ENCODE measurements at regions not wholly inside any gene's neighbourhood (a gene's known extent, or its start where the extent isn't known, plus 50 kb on each side); places are given as distances from the start of the nearest gene placed in this dataset.

DNA sequence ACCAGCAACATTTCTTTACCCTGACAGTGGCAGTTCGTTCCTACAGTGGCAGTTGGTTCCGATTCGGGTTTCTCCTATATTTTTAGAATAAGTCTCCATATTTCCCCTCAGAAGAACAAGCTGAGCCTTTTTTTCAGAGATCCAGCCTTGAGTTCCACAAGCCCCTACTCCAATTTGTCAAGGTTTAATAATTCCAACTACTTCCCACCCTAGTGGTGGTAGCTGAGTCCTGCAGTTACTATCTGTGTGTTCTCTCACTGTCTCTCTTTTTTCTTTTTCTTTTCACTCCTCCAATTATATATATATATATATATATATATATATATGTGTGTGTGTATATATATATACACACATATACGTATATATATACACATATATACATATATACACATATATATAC lies 1347.3 kb downstream of the PCDH9 start:
- Histone ChIP-seq H3K27me3 (ENCODE audit: low read depth, low read length) (no peaks in the 10 kb centered on the region), H3K4me1 (ENCODE audit: control insufficient read depth in 1 of 2, insufficient read depth in 2 of 2, low read length in 2 of 2) (no peaks in the 10 kb centered on the region), H3K36me3 (ENCODE audit: control insufficient read depth in 1 of 2, insufficient read depth in 2 of 2, low read length in 2 of 2) (no peaks in the 10 kb centered on the region), H3K9me3 (ENCODE audit: control insufficient read depth in 1 of 2, low read length in 2 of 2) (peaks cover 0 to 4% of the 10 kb centered on the region in 2 donors), H3K27ac (ENCODE audit: low read length) (no peak overlapping the region), H3K4me3 (ENCODE audit: low read depth in 1 of 2, low read length in 2 of 2) (no peak overlapping the region)

DNA sequence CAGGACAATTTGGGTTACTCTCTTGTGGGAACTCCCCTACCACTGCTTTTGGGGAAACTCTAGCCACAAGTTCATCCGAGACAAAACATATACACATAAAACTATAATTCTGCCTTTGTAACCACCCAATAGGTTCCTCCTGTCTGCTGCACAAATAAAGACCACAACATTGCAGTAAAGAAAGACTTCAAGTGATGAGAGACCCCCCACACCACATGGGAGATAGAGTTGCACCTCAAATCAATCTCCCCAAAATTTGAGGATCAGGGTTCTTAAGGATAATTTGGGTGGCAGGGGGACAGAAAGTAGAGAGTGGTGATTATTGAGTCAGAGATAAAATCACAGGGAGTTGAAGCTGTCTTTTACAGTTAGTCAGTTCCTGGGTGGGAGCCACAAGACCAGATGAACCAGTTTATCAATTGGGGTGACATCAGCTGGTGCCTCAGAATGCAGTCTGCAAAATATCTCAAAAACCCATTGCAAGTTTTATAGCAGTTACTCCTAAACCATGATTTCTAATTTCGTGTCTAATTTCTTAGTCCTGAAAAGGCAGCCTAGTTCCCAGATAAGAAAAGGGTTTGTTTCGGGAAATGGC lies 1348.5 kb downstream of the PCDH9 start:
- Histone ChIP-seq H3K27ac (ENCODE audit: low read length) (no peak overlapping the region), H3K9me3 (ENCODE audit: control insufficient read depth in 1 of 2, low read length in 2 of 2) (peaks cover 0 to 4% of the 10 kb centered on the region in 2 donors), H3K4me3 (ENCODE audit: low read depth in 1 of 2, low read length in 2 of 2) (no peak overlapping the region), H3K36me3 (ENCODE audit: control insufficient read depth in 1 of 2, insufficient read depth in 2 of 2, low read length in 2 of 2) (no peaks in the 10 kb centered on the region), H3K27me3 (ENCODE audit: low read depth, low read length) (no peaks in the 10 kb centered on the region), H3K4me1 (ENCODE audit: control insufficient read depth in 1 of 2, insufficient read depth in 2 of 2, low read length in 2 of 2) (no peaks in the 10 kb centered on the region)

- H3K27ac ChIP-seq (ENCODE audit: low read length): no peak overlapping the region
- H3K36me3 ChIP-seq (ENCODE audit: control insufficient read depth in 1 of 2, insufficient read depth in 2 of 2, low read length in 2 of 2): no peaks in the 10 kb centered on the region
- H3K4me3 ChIP-seq (ENCODE audit: low read depth in 1 of 2, low read length in 2 of 2): no peak overlapping the region
- no peaks in the 10 kb centered on the region for H3K4me1 ChIP-seq (ENCODE audit: control insufficient read depth in 1 of 2, insufficient read depth in 2 of 2, low read length in 2 of 2)
- H3K9me3 ChIP-seq (ENCODE audit: control insufficient read depth in 1 of 2, low read length in 2 of 2): no peaks in the 10 kb centered on the region
- H3K27me3 ChIP-seq (ENCODE audit: low read depth, low read length): no peaks in the 10 kb centered on the region
These were observed 1355.1 kb downstream of the PCDH9 start for GRCh38 chr13:65875031-65875430.

GRCh38 chr13:65872448-65872847 lies 1357.7 kb downstream of the PCDH9 start:
- Histone ChIP-seq H3K4me3 (ENCODE audit: low read depth in 1 of 2, low read length in 2 of 2) (no peak overlapping the region), H3K9me3 (ENCODE audit: control insufficient read depth in 1 of 2, low read length in 2 of 2) (no peaks in the 10 kb centered on the region), H3K4me1 (ENCODE audit: control insufficient read depth in 1 of 2, insufficient read depth in 2 of 2, low read length in 2 of 2) (no peaks in the 10 kb centered on the region), H3K36me3 (ENCODE audit: control insufficient read depth in 1 of 2, insufficient read depth in 2 of 2, low read length in 2 of 2) (no peaks in the 10 kb centered on the region), H3K27ac (ENCODE audit: low read length) (no peak overlapping the region), H3K27me3 (ENCODE audit: low read depth, low read length) (no peaks in the 10 kb centered on the region)

DNA sequence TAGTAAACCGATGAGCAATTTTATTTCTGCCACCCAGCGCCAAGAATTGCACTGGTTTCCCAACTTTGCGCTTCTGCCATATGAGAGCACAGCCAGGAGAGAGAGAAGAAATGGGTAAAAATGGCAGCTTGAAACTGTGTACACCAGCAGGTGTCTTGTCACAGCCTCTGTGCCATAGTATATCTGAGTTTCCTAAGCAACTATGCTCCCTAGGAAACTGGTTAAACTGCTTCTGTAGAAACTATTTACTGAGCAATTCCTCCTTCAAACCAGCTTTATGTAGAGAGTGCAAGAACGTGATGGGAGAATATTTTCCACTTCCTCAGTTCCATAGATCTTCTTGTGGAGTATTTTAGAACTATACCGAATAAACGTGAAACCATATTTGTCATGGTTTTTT lies 1361.3 kb downstream of the PCDH9 start:
- H3K27me3 ChIP-seq (ENCODE audit: low read depth, low read length): no peaks in the 10 kb centered on the region
- H3K36me3 ChIP-seq (ENCODE audit: control insufficient read depth in 1 of 2, insufficient read depth in 2 of 2, low read length in 2 of 2): no peaks in the 10 kb centered on the region
- H3K27ac ChIP-seq (ENCODE audit: low read length): no peak overlapping the region
- H3K4me3 ChIP-seq (ENCODE audit: low read depth in 1 of 2, low read length in 2 of 2): no peak overlapping the region
- H3K9me3 ChIP-seq (ENCODE audit: control insufficient read depth in 1 of 2, low read length in 2 of 2): no peaks in the 10 kb centered on the region
- no peaks in the 10 kb centered on the region for H3K4me1 ChIP-seq (ENCODE audit: control insufficient read depth in 1 of 2, insufficient read depth in 2 of 2, low read length in 2 of 2)

DNA sequence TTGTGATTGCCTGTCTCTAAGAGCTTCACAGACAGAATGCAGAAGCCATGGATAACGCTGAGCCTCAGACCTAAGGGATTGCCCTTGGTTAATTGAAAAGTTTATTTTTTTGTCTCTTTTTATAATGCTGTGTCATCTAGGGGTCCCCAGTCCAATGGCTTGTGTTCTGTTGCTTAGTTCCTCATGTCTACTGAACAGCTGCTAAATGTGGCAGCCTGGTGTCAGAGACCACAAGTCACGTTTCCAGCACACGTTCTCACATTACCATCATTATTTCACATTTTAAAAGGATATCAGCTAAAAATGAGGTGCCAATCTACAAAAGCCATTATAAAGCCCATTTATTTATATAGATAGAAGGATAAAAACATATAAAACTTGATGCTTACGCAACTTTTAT lies 1362.0 kb downstream of the PCDH9 start:
- Histone ChIP-seq H3K9me3 (ENCODE audit: control insufficient read depth in 1 of 2, low read length in 2 of 2) (no peaks in the 10 kb centered on the region), H3K27me3 (ENCODE audit: low read depth, low read length) (no peaks in the 10 kb centered on the region), H3K36me3 (ENCODE audit: control insufficient read depth in 1 of 2, insufficient read depth in 2 of 2, low read length in 2 of 2) (no peaks in the 10 kb centered on the region), H3K4me3 (ENCODE audit: low read depth in 1 of 2, low read length in 2 of 2) (no peak overlapping the region), H3K4me1 (ENCODE audit: control insufficient read depth in 1 of 2, insufficient read depth in 2 of 2, low read length in 2 of 2) (no peaks in the 10 kb centered on the region), H3K27ac (ENCODE audit: low read length) (no peak overlapping the region)

GRCh38 chr13:65866138-65866537 lies 1364.0 kb downstream of the PCDH9 start:
- Histone ChIP-seq H3K4me3 (ENCODE audit: low read depth in 1 of 2, low read length in 2 of 2) (no peak overlapping the region), H3K4me1 (ENCODE audit: control insufficient read depth in 1 of 2, insufficient read depth in 2 of 2, low read length in 2 of 2) (no peaks in the 10 kb centered on the region), H3K27me3 (ENCODE audit: low read depth, low read length) (no peaks in the 10 kb centered on the region), H3K36me3 (ENCODE audit: control insufficient read depth in 1 of 2, insufficient read depth in 2 of 2, low read length in 2 of 2) (no peaks in the 10 kb centered on the region), H3K9me3 (ENCODE audit: control insufficient read depth in 1 of 2, low read length in 2 of 2) (no peaks in the 10 kb centered on the region), H3K27ac (ENCODE audit: low read length) (no peak overlapping the region)

- Histone ChIP-seq H3K9me3 (ENCODE audit: control insufficient read depth in 1 of 2, low read length in 2 of 2) (no peaks in the 10 kb centered on the region), H3K36me3 (ENCODE audit: control insufficient read depth in 1 of 2, insufficient read depth in 2 of 2, low read length in 2 of 2) (no peaks in the 10 kb centered on the region), H3K27me3 (ENCODE audit: low read depth, low read length) (no peaks in the 10 kb centered on the region), H3K4me1 (ENCODE audit: control insufficient read depth in 1 of 2, insufficient read depth in 2 of 2, low read length in 2 of 2) (no peaks in the 10 kb centered on the region), H3K27ac (ENCODE audit: low read length) (no peak overlapping the region), H3K4me3 (ENCODE audit: low read depth in 1 of 2, low read length in 2 of 2) (no peak overlapping the region)
These were observed 1364.9 kb downstream of the PCDH9 start for GRCh38 chr13:65865206-65865605.

DNA sequence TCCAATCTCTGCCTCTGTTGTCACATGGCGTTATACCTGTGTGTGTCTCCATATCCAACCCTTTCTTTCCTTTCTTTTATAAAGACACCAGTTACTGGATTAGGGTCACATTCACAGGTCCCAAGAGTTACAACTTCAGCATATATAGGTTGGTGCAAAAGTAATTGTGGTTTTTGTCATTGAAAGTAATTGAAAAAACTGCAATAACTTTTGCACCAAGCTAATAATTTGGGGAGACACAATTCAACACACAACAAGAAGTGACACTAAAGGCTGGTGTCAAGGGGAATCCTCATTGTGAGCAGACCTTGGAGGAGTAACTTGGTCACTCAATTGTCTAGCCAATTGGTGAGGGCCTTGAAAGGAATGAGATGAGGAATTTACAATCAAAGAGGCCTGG lies 1366.1 kb downstream of the PCDH9 start:
- Histone ChIP-seq H3K27ac (ENCODE audit: low read length) (no peak overlapping the region), H3K36me3 (ENCODE audit: control insufficient read depth in 1 of 2, insufficient read depth in 2 of 2, low read length in 2 of 2) (no peaks in the 10 kb centered on the region), H3K4me3 (ENCODE audit: low read depth in 1 of 2, low read length in 2 of 2) (no peak overlapping the region), H3K9me3 (ENCODE audit: control insufficient read depth in 1 of 2, low read length in 2 of 2) (no peaks in the 10 kb centered on the region), H3K4me1 (ENCODE audit: control insufficient read depth in 1 of 2, insufficient read depth in 2 of 2, low read length in 2 of 2) (no peaks in the 10 kb centered on the region), H3K27me3 (ENCODE audit: low read depth, low read length) (no peaks in the 10 kb centered on the region)

- H3K36me3 ChIP-seq (ENCODE audit: control insufficient read depth in 1 of 2, insufficient read depth in 2 of 2, low read length in 2 of 2): no peaks in the 10 kb centered on the region
- H3K27me3 ChIP-seq (ENCODE audit: low read depth, low read length): no peaks in the 10 kb centered on the region
- H3K9me3 ChIP-seq (ENCODE audit: control insufficient read depth in 1 of 2, low read length in 2 of 2): no peaks in the 10 kb centered on the region
- H3K4me3 ChIP-seq (ENCODE audit: low read depth in 1 of 2, low read length in 2 of 2): no peak overlapping the region
- no peaks in the 10 kb centered on the region for H3K4me1 ChIP-seq (ENCODE audit: control insufficient read depth in 1 of 2, insufficient read depth in 2 of 2, low read length in 2 of 2)
- H3K27ac ChIP-seq (ENCODE audit: low read length): no peak overlapping the region
These were observed 1369.8 kb downstream of the PCDH9 start for GRCh38 chr13:65860306-65860705.

DNA sequence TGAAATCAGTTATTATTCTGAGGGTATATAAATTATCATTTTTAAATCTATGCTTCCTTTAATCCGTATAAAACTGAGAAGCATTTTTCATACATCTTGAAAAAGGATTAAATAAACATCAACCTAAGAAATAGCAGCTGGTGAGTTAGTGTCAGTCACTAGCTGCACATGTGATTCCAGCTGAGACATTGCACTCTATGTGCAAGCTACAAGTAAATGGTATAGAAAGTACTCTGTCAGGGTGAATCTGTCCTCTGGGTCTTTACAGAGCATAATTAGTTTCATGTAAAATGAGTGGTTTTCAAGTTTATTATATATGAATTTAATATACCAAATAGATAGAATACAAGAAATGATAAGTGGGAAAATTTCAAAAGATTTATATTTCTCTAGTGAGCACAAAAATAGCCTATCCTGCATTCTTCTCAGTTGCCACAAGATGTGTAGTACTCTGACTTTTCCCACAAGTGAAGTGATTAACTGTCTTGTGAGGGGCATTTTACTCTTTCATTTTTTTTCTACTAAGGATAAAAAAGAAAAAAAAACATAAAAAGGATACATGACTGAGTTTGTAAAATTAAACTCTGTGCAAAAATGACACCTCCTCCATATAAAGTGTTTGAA lies 1372.1 kb downstream of the PCDH9 start:
- no peak overlapping the region for H3K27ac ChIP-seq (ENCODE audit: low read length)
- H3K27me3 ChIP-seq (ENCODE audit: low read depth, low read length): no peaks in the 10 kb centered on the region
- no peaks in the 10 kb centered on the region for H3K36me3 ChIP-seq (ENCODE audit: control insufficient read depth in 1 of 2, insufficient read depth in 2 of 2, low read length in 2 of 2)
- no peaks in the 10 kb centered on the region for H3K9me3 ChIP-seq (ENCODE audit: control insufficient read depth in 1 of 2, low read length in 2 of 2)
- no peaks in the 10 kb centered on the region for H3K4me1 ChIP-seq (ENCODE audit: control insufficient read depth in 1 of 2, insufficient read depth in 2 of 2, low read length in 2 of 2)
- no peak overlapping the region for H3K4me3 ChIP-seq (ENCODE audit: low read depth in 1 of 2, low read length in 2 of 2)

GRCh38 chr13:65856431-65856830 lies 1373.7 kb downstream of the PCDH9 start:
- no peaks in the 10 kb centered on the region for H3K27me3 ChIP-seq (ENCODE audit: low read depth, low read length)
- H3K4me3 ChIP-seq (ENCODE audit: low read depth in 1 of 2, low read length in 2 of 2): no peak overlapping the region
- H3K9me3 ChIP-seq (ENCODE audit: control insufficient read depth in 1 of 2, low read length in 2 of 2): no peaks in the 10 kb centered on the region
- no peak overlapping the region for H3K27ac ChIP-seq (ENCODE audit: low read length)
- no peaks in the 10 kb centered on the region for H3K36me3 ChIP-seq (ENCODE audit: control insufficient read depth in 1 of 2, insufficient read depth in 2 of 2, low read length in 2 of 2)
- H3K4me1 ChIP-seq (ENCODE audit: control insufficient read depth in 1 of 2, insufficient read depth in 2 of 2, low read length in 2 of 2): no peaks in the 10 kb centered on the region

Measured in muscle layer of duodenum (tissue), 2 donors.